OCI-LY1 (cell line): ENCODE measurements at regions not wholly inside any gene's neighbourhood (a gene's known extent, or its start where the extent isn't known, plus 50 kb on each side); places are given as distances from the start of the nearest gene placed in this dataset.

ENCODE experiments used
- H2AFZ ChIP-seq: fragments of 200-600 bp; sonication (generic), shearing (Covaris generic); 2 replicates; pipeline ENCODE4 v1.6.0; 2014; ENCODE audit warnings: antibody characterized with exemption, mild to moderate bottlenecking, low read length
- H3F3A ChIP-seq: fragments of 200-600 bp; sonication (generic), shearing (Covaris generic); 2 replicates; pipeline ENCODE4 v1.6.0; 2014; ENCODE audit warnings: mild to moderate bottlenecking, antibody characterized with exemption, low read length, moderate library complexity; ENCODE audit not compliant: insufficient read depth
- H3K27ac ChIP-seq: fragments of 200-600 bp; sonication (generic); 2 replicates; pipeline ENCODE4 v1.5.1; 2014; ENCODE audit warnings: low read length, mixed run types, mild to moderate bottlenecking, low read depth; ENCODE audit not compliant: poor library complexity, severe bottlenecking
- H3K27me3 ChIP-seq: fragments of 200-600 bp; sonication (generic); 2 replicates; pipeline ENCODE4 v1.6.0; 2014; ENCODE audit warnings: antibody characterized with exemption, mild to moderate bottlenecking, low read length, moderate library complexity; ENCODE audit not compliant: insufficient read depth
- H3K36me3 ChIP-seq: fragments of 200-600 bp; sonication (generic); 2 replicates; pipeline ENCODE4 v1.6.1; 2014; ENCODE audit warnings: mild to moderate bottlenecking, antibody characterized with exemption, low read length, moderate library complexity, mixed read lengths; ENCODE audit not compliant: insufficient read depth
- H3K4me1 ChIP-seq: fragments of 200-600 bp; sonication (generic); 2 replicates; pipeline ENCODE4 v1.5.1; 2014; ENCODE audit warnings: mild to moderate bottlenecking, low read length, moderate library complexity; ENCODE audit not compliant: insufficient read depth, severe bottlenecking
- H3K4me2 ChIP-seq: fragments of 200-600 bp; sonication (generic), shearing (Covaris generic); 2 replicates; pipeline ENCODE4 v1.6.1; 2014; ENCODE audit warnings: low read length
- H3K4me3 ChIP-seq: fragments of 200-600 bp; sonication (generic); 2 replicates; pipeline ENCODE4 v1.5.1; 2014; ENCODE audit warnings: low read length, low read depth, mild to moderate bottlenecking, mixed read lengths; ENCODE audit not compliant: poor library complexity, severe bottlenecking
- H3K79me2 ChIP-seq: fragments of 200-600 bp; shearing (Covaris generic); 2 replicates; pipeline ENCODE4 v1.6.1; 2016; ENCODE audit warnings: mixed run types, low read length, mixed read lengths; ENCODE audit not compliant: insufficient read depth
- H3K9ac ChIP-seq: fragments of 200-600 bp; sonication (generic), shearing (Covaris generic); 2 replicates; pipeline ENCODE4 v1.6.1; 2014; ENCODE audit warnings: mild to moderate bottlenecking, low read length, mixed read lengths
- H3K9me2 ChIP-seq: fragments of 200-600 bp; sonication (generic), shearing (Covaris generic); 2 replicates; pipeline ENCODE4 v1.6.1; 2014; ENCODE audit warnings: low read depth, mild to moderate bottlenecking, low read length, mixed read lengths
- H3K9me3 ChIP-seq: fragments of 200-600 bp; shearing (Covaris generic); 2 replicates; pipeline ENCODE4 v1.6.1; 2014; ENCODE audit warnings: low read length, mixed read lengths
- H4K20me1 ChIP-seq: fragments of 200-600 bp; sonication (generic), shearing (Covaris generic); 2 replicates; pipeline ENCODE4 v1.6.0; 2016; ENCODE audit warnings: mild to moderate bottlenecking, low read length; ENCODE audit not compliant: insufficient read depth
- CTCF ChIP-seq: fragments of 200-600 bp; sonication (generic), shearing (Covaris generic); IDR thresholded peaks from 2 replicates; pipeline ENCODE4 v1.5.1; 2017; ENCODE audit warnings: mild to moderate bottlenecking, antibody characterized with exemption, low read length, moderate library complexity, mixed read lengths
- EZH2 ChIP-seq: fragments of 200-600 bp; sonication (generic), shearing (Covaris generic); IDR thresholded peaks from 2 replicates; pipeline ENCODE4 v1.8.0; 2017; ENCODE audit warnings: borderline replicate concordance, mixed run types, mild to moderate bottlenecking, antibody characterized with exemption, low read length, moderate library complexity, mixed read lengths

- no peaks in the 10 kb centered on the region for H3K79me2 ChIP-seq
Measured at GRCh38 chr20:47950124-47950912, 165.0 kb upstream of the SULF2 start.

GRCh38 chr20:47949230-47949629 lies 163.9 kb upstream of the SULF2 start:
- no peak overlapping the region for H3K4me3 ChIP-seq
- H3K4me1 ChIP-seq: no peaks in the 10 kb centered on the region
- no peak overlapping the region for H3K4me2 ChIP-seq
- H3K36me3 ChIP-seq: no peaks in the 10 kb centered on the region
- H3K9ac ChIP-seq: no peak overlapping the region
- no peak overlapping the region for H2AFZ ChIP-seq
- H3F3A ChIP-seq: no peaks in the 10 kb centered on the region
- H3K9me2 ChIP-seq: no peaks in the 10 kb centered on the region
- no peaks in the 10 kb centered on the region for H3K79me2 ChIP-seq
- H3K27ac ChIP-seq: no peak overlapping the region
- H3K27me3 ChIP-seq: no peaks in the 10 kb centered on the region
- H3K9me3 ChIP-seq: no peaks in the 10 kb centered on the region
- H4K20me1 ChIP-seq: no peaks in the 10 kb centered on the region
- TF ChIP-seq EZH2 (no peak), CTCF (no peak)

More at GRCh38 chr20:47950124-47950912, 165.0 kb upstream of the SULF2 start:
- Histone ChIP-seq H3K4me2 (no peak overlapping the region), H4K20me1 (no peaks in the 10 kb centered on the region), H3K27ac (no peak overlapping the region), H3K4me3 (no peak overlapping the region), H3K9me3 (no peaks in the 10 kb centered on the region), H3K27me3 (no peaks in the 10 kb centered on the region), H3K9me2 (no peaks in the 10 kb centered on the region), H3K4me1 (no peaks in the 10 kb centered on the region), H2AFZ (no peak overlapping the region), H3K36me3 (no peaks in the 10 kb centered on the region), H3F3A (no peaks in the 10 kb centered on the region), H3K9ac (no peak overlapping the region)
- TF ChIP-seq CTCF (no peak), EZH2 (no peak)

GRCh38 chr20:47944682-47945081 lies 159.4 kb upstream of the SULF2 start:
- no peak overlapping the region for H3K4me3 ChIP-seq
- H3K9me2 ChIP-seq: no peaks in the 10 kb centered on the region
- no peak overlapping the region for H3K4me2 ChIP-seq
- H3K27ac ChIP-seq: no peak overlapping the region
- no peak overlapping the region for H3K9ac ChIP-seq
- H3F3A ChIP-seq: no peaks in the 10 kb centered on the region
- no peaks in the 10 kb centered on the region for H3K79me2 ChIP-seq
- H3K9me3 ChIP-seq: no peaks in the 10 kb centered on the region
- H2AFZ ChIP-seq: no peak overlapping the region
- no peak for TF ChIP-seq CTCF
- TF ChIP-seq EZH2: no peak
- no peaks in the 10 kb centered on the region for H3K36me3 ChIP-seq
- no peaks in the 10 kb centered on the region; the same call in 1 of the 2 replicates for H3K27me3 ChIP-seq
- H3K4me1 ChIP-seq: no peaks in the 10 kb centered on the region
- H4K20me1 ChIP-seq: no peaks in the 10 kb centered on the region
